Gastroesophageal sphincter (tissue), 4 donors: ENCODE measurements at regions not wholly inside any gene's neighbourhood (a gene's known extent, or its start where the extent isn't known, plus 50 kb on each side); places are given as distances from the start of the nearest gene placed in this dataset.

Experiments used
- ATAC-seq: fragments of 150-250 bp; one replicate; pipeline ENCODE4 v1.9.1; 2016; ENCODE audit warnings: mild to moderate bottlenecking, moderate library complexity
- H3K27ac ChIP-seq, 4 donors: fragments of 200-600 bp; sonication (generic) in 3 of 4; 1 replicate in 3 of 4; 2 replicates in 1 of 4; pipeline ENCODE4 v1.5.1; 2016 to 2019
- H3K27me3 ChIP-seq: fragments of 200-600 bp; sonication (generic); one replicate; pipeline ENCODE4 v1.5.1; 2019
- H3K36me3 ChIP-seq, 2 donors: fragments of 200-600 bp; sonication (generic); one replicate each; pipeline ENCODE4 v1.5.1; 2019; ENCODE audit warnings: control low read depth in 1 of 2
- H3K4me1 ChIP-seq, 3 donors: fragments of 200-600 bp; sonication (generic); 1 replicate in 2 of 3; 2 replicates in 1 of 3; pipeline ENCODE4 v1.5.1; 2016 to 2019; ENCODE audit warnings: control low read depth in 2 of 3
- H3K4me3 ChIP-seq, 2 donors: fragments of 200-600 bp; sonication (generic); one replicate each; pipeline ENCODE4 v1.5.1; 2019; ENCODE audit warnings: mild to moderate bottlenecking in 1 of 2, moderate library complexity in 1 of 2
- H3K9me3 ChIP-seq, 3 donors: fragments of 200-600 bp; sonication (generic); one replicate each; pipeline ENCODE4 v1.5.1; 2017 to 2019; ENCODE audit warnings: control low read depth in 2 of 3
- EP300 ChIP-seq: sonication (generic); formaldehyde crosslinking; IDR thresholded peaks from one replicate; pipeline ENCODE4 v1.6.1; 2017; ENCODE audit warnings: antibody characterized with exemption, mild to moderate bottlenecking
- POLR2A ChIP-seq, 2 donors: fragments of 450-650 bp; IDR thresholded peaks; one replicate each; pipeline ENCODE4 v1.6.1; 2017; ENCODE audit warnings: antibody characterized with exemption in 2 of 2, mild to moderate bottlenecking in 2 of 2, moderate library complexity in 1 of 2
- POLR2AphosphoS5 ChIP-seq: sonication (generic); formaldehyde crosslinking; IDR thresholded peaks from one replicate; pipeline ENCODE4 v1.6.1; 2017; ENCODE audit warnings: antibody characterized with exemption
- WGBS, 2 donors: methylation state at CpG; one replicate each; pipeline ENCODE4 v1.1.5; 2018; ENCODE audit warnings: low coverage in 1 of 2; 5-methylcytosine and 5-hydroxymethylcytosine counted together
- TF ChIP-seq, protein P1 (sequence below), 4 experiments: fragments of 200-600 bp in 2 of 4; fragments of 450-650 bp in 2 of 4; sonication (generic) in 1 of 4; IDR thresholded peaks; one replicate each; pipeline ENCODE4 v1.5.1; 2017 to 2019; ENCODE audit warnings: antibody characterized with exemption in 4 of 4, mild to moderate bottlenecking in 2 of 4, moderate library complexity in 2 of 4

DNA sequence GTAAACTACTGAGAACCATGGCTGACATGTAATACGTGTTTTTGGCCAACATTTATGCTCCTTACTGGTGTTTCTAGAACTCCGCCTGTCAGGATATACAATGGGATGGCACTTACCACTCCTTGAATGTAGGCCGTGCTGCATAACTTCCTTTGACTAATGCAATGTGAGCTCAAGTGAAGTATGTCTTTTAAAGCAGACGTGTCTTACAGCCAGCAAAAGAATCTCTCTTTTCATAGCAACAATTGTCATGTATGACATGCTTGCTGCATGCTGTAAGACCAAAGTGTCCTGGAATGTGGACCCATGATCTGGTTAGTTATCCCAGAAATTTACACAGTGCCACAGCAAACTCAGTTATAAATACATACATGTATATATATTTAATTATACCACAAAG is 1202.7 kb upstream of the PIK3C3 start:
- ATAC-seq, result no peak
- Histone ChIP-seq H3K36me3 (no peaks in the 10 kb centered on the region), H3K4me3 (no peak overlapping the region), H3K27me3 (no peaks in the 10 kb centered on the region), H3K27ac (no peak overlapping the region), H3K4me1 (no peaks in the 10 kb centered on the region), H3K9me3 (no peaks in the 10 kb centered on the region)
- WGBS, 2 donors, result 55 to 73% methylated on average over 4 of the region's 4 CpGs
- TF ChIP-seq POLR2AphosphoS5 (no peak), EP300 (no peak), POLR2A (IDR thresholded peaks at IDR 0.05) (no peak)
- TF ChIP-seq, protein P1, sequence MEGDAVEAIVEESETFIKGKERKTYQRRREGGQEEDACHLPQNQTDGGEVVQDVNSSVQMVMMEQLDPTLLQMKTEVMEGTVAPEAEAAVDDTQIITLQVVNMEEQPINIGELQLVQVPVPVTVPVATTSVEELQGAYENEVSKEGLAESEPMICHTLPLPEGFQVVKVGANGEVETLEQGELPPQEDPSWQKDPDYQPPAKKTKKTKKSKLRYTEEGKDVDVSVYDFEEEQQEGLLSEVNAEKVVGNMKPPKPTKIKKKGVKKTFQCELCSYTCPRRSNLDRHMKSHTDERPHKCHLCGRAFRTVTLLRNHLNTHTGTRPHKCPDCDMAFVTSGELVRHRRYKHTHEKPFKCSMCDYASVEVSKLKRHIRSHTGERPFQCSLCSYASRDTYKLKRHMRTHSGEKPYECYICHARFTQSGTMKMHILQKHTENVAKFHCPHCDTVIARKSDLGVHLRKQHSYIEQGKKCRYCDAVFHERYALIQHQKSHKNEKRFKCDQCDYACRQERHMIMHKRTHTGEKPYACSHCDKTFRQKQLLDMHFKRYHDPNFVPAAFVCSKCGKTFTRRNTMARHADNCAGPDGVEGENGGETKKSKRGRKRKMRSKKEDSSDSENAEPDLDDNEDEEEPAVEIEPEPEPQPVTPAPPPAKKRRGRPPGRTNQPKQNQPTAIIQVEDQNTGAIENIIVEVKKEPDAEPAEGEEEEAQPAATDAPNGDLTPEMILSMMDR (IDR thresholded peaks at IDR 0.05), result no peak

DNA sequence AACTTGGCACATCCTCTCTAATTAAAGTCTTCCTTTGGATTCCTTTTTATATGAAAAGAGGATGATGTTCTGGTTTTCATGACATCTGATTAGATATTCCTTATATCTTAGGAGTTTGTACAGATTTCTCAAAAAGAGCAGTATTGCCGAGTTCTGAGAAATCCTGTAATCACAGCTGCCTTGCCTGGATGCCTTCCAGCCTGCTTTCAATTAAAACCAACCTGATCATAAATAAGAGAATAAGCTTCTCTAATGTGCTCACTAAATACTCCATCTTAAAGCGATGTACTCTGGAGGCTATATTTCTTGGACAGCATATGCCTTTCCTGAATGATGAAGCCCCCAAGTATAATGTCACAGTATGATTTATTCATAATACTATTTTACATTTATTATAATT is 1203.8 kb upstream of the PIK3C3 start:
- ATAC-seq, result no peak
- 48 to 86% methylated on average over 2 of the region's 2 CpGs for WGBS, 2 donors
- no peaks in the 10 kb centered on the region for H3K4me1 ChIP-seq
- TF ChIP-seq EP300, result no peak
- TF ChIP-seq, protein P1 (IDR thresholded peaks at IDR 0.05), result no peak
- no peak for TF ChIP-seq POLR2A (IDR thresholded peaks at IDR 0.05)
- no peak for TF ChIP-seq POLR2AphosphoS5
- H3K27ac ChIP-seq, result no peak overlapping the region
- H3K27me3 ChIP-seq, result no peaks in the 10 kb centered on the region
- H3K9me3 ChIP-seq, result no peaks in the 10 kb centered on the region
- no peak overlapping the region for H3K4me3 ChIP-seq
- no peaks in the 10 kb centered on the region for H3K36me3 ChIP-seq

GRCh38 chr18:40739029-40739428 is 1216.0 kb upstream of the PIK3C3 start:
- H3K4me1 ChIP-seq, result no peaks in the 10 kb centered on the region
- no peak for ATAC-seq
- no peaks in the 10 kb centered on the region for H3K27me3 ChIP-seq
- H3K9me3 ChIP-seq, result no peaks in the 10 kb centered on the region
- H3K4me3 ChIP-seq, result no peak overlapping the region
- no peak overlapping the region for H3K27ac ChIP-seq
- WGBS, 2 donors, result 50 to 76% methylated on average over 1 of the region's 1 CpG
- TF ChIP-seq POLR2A (IDR thresholded peaks at IDR 0.05) (no peak), POLR2AphosphoS5 (no peak), EP300 (no peak)
- TF ChIP-seq, protein P1 (IDR thresholded peaks at IDR 0.05), result no peak
- no peaks in the 10 kb centered on the region for H3K36me3 ChIP-seq

- Histone ChIP-seq H3K27ac (no peak overlapping the region), H3K27me3 (no peaks in the 10 kb centered on the region), H3K4me3 (no peak overlapping the region), H3K4me1 (no peaks in the 10 kb centered on the region), H3K9me3 (no peaks in the 10 kb centered on the region), H3K36me3 (no peaks in the 10 kb centered on the region)
- no peak for ATAC-seq
- WGBS, 2 donors, result 58 to 70% methylated on average over 2 to 4 of the region's 4 CpGs
- TF ChIP-seq POLR2A (IDR thresholded peaks at IDR 0.05) (no peak), EP300 (no peak), POLR2AphosphoS5 (no peak)
- TF ChIP-seq, protein P1 (IDR thresholded peaks at IDR 0.05), result no peak
These were observed 1216.6 kb upstream of the PIK3C3 start for GRCh38 chr18:40738321-40738880.

- Histone ChIP-seq H3K4me3 (no peak overlapping the region), H3K4me1 (no peaks in the 10 kb centered on the region), H3K36me3 (no peaks in the 10 kb centered on the region), H3K9me3 (no peaks in the 10 kb centered on the region), H3K27ac (no peak overlapping the region), H3K27me3 (no peaks in the 10 kb centered on the region)
- no peak for ATAC-seq
- TF ChIP-seq POLR2AphosphoS5, result no peak
- TF ChIP-seq, protein P1 (IDR thresholded peaks at IDR 0.05), result no peak
- TF ChIP-seq POLR2A (IDR thresholded peaks at IDR 0.05), result no peak
- TF ChIP-seq EP300, result no peak
These were observed 1246.3 kb upstream of the PIK3C3 start for GRCh38 chr18:40708726-40709125.
